ENCODE measurements at regions not wholly inside any gene's neighbourhood (a gene's known extent, or its start where the extent isn't known, plus 50 kb on each side); places are given as distances from the start of the nearest gene placed in this dataset.
"Not testable (repeated sequence)": the region's sequence is repeated elsewhere in the genome, so short reads cannot be mapped to it uniquely, and the experiment has no call there.

- DNase-seq, result no peak
Measured at GRCh38 chr1:234915924-234916675, 212.5 kb downstream of the TOMM20 start.

DNA sequence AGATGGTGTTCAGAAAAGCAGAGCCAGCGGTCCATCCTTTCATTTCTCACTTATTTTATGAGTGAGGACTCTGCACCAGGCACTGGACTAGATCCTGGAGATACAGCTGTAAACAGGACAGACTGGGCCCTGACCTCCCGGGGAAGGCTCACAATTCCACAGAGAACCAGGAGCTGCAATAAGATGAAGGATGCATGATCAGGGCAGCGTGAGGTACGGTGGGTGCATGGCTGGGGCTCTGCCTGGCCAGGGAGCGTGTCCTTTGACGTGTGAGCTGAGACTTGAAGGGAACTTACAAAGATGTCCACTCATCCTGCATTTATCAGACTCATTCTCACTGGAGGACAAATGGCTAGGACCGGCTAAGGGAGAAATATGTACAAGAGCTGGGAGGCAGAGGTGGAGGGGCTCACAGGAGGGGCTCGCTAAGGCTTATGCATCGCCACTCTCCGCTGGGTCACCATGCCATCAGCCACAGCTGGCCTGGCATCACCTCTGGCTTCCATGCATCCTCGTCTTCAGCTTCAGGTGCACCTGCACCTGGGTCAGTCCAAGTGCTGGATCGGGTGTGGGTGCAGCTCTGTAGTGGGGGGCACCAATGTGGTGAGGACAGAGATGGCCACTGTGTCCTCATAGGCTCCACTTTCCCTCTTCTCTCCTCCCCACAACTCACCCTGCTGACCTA, 213.9 kb downstream of the TOMM20 start:
- DNase-seq, result no peak

GRCh38 chr1:234913771-234914170, 214.9 kb downstream of the TOMM20 start:
- DNase-seq, result no peak

DNA sequence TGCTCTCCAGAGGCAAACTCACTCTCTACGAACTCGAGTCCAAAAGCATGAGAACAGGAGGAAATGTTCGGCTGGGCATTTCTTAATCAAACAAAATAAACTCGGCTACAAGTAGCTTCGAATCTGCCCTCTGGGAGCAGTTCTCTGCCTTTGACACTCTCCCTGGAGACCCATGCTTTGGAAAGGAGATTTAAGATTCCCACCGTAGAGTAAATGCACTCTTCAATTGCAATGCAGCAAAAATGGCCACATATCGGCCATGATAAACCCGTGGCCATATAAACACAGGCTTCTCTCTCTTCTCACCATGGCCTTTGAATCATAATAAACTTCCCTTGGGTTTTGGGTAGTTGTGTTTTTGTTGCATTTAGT, 215.4 kb downstream of the TOMM20 start:
- no peak for DNase-seq

GRCh38 chr1:234912548-234913277, 215.9 kb downstream of the TOMM20 start:
- DNase-seq, result no peak

DNA sequence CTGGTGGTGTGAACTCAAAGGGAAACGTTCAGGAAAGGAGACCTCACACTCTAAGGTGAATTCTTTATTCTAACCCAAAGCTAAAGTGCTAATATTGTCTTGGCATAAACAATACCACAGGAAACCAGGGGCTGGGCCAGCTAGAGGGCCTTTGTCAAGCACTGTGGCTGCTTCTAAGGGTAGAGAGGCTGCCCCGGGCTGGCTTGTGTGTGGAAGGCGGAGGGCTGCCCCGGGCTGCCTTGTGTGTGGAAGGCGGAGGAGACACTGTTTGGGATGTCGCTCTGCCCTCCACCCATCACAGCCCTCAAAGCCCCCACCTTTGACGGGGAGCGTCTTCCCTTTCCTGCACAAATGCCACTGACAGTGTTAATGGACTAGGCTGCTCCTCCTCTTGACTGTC, 216.8 kb downstream of the TOMM20 start:
- no peak for DNase-seq

GRCh38 chr1:234911136-234911535, 217.5 kb downstream of the TOMM20 start:
- not testable (repeated sequence) for DNase-seq

DNA sequence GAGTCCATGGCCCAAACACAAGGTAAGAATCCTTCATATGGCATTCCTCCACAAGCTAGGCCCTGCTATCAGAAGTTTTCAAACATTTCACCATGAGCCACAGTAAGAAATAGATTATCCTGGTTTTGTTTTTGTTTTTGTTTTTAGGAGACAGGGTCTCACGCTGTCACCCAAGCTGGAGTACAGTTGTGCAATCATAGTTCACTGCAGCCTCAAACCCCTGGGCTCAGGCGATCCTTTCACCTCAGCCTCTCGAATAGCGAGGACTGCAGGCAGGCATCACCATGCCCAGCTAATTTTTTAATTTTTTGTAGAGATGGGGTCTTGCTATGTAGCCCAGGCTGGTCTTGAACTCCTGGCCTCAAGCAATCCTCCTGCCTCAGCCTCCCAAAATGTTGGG, 218.8 kb downstream of the TOMM20 start:
- no peak for DNase-seq

- no peak for DNase-seq
Measured at GRCh38 chr1:234909307-234909810, 219.3 kb downstream of the TOMM20 start.

GRCh38 chr1:234908571-234908970, 220.1 kb downstream of the TOMM20 start:
- no peak for DNase-seq

DNA sequence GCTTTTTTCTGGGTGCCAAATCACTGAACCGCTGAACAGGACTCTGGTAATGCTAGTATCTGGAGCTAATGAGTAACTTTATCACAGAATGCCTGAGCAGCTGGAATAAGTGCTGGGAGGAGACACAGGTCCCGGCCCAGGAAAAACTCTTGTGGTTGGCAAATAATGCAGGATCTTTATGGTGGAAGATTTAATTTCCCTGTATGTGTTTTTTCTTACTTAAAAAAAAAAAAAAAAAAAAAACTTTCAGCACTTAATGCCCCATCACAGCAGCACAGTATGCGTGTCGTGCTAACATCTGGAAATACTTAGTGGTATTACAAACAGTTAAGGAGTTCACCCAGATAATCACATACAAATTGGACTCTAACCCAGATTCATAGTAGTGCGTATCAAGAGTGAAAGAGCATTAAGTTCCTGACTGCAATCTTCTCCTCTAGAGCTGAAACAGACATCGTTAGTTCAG, 220.7 kb downstream of the TOMM20 start:
- no peak for DNase-seq

DNA sequence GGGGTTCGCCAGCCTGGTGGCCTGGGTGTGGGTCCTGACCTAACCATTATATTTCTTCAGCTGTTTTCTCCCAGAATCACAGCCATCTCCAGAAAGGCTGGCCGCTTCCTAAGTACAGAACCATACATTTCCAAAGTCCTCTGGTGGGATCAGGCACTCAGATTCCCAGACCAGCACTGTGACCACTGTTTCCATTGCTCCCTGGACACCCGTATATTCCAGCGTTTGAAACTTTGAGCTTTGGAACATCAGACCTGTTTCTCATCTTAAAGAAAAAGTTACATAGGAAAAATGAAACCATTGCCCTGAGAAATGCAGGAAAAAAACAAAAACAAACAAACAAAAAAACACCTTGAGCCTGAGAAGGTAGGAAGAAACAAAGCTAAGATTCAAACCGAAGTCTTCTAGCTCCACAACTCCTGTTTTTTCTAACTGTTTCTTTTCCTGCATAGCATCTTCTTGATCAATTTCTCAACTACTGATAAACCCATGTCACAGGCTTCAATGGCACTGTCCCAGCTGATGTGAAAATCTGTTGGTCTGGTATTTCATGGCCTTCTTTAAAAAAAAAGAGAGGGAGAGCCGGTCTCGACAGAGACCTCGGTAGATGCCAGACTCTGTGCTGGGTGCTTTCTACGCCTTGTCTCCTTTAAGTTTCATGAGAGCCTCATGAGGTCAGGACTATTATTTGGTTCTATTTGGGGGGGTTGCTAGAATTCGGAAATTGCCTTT, 221.3 kb downstream of the TOMM20 start:
- no peak for DNase-seq

DNA sequence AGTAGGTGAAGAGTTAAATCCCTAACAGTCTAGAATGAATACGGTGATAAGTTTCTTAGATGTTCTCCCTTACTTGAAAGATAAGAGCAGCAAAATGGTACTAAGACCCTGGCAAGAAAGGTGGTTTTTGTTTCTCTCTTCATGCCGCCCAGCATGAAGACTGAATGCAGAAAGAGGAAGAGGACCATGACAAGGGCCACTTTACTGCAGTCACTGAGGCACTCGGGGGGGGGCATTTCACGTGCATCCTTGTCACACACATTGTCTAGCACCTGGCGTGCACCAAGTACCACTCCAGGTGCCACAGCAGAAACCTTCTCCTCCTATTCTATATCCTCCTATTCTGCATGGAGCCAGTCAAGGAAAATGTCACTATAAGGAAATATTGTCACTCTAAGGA, 222.0 kb downstream of the TOMM20 start:
- no peak for DNase-seq

DNA sequence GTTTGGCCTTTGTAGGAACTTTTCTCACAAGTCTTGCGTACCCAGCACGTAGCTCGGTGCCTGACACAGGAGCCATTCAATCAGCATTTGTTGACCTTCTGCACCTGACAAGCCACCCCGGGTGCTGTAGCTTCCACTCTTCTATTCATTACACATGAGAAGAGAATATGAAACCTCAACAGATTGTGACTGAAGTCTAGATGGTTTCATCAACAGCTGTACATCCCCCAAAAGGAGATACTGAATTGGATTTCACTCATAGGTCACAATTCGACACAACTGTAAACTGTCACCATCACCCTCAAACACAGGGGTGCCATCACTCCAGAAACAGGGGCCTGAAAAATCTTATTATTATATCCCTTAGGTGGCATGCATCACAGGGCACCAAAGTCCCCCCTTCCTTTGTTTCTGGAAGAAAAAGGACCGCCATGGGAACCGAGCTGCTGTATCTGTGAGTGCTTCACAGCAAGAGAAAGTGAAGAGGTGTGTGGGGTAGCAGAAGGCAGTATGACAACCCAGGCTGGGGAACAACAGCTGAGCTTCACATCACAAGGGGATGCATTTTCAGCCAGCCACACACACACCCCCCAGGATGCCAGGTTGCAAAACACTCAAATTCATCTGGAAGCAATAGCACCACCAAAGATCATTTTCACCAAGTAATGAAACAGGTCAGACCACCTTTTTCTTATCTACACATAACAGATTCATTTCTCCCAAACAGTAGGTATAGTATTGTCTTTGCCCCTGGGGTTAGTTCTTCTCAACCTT, 225.7 kb downstream of the TOMM20 start:
- DNase-seq, result no peak

DNA sequence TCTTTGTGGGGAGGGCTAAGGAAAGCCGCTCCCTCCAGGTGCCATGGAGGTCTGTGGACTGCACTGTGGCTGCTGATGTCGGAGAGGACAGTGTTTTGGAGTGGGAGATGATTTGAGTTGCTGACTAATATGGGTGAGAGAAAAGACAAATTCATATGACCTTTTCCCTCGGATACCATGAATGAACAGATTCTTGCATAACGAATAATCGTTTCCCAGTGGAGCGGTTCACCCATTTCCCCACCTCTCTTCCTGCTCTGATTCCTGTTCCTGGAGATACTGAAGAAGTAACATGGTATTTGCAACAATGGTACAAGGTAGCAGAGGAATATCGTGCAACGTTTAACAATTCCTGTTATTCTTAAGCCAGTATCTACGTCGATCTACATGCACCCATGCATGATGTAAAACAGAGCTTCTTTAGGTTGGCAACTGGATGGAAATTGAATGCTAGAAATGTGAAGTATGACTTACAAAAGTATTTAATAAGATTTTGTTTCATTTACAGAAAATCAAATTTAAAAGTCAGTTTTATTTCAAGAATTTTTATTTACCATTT, 227.1 kb downstream of the TOMM20 start:
- no peak for DNase-seq

GRCh38 chr1:234900595-234900994, 228.0 kb downstream of the TOMM20 start:
- no peak for DNase-seq

DNA sequence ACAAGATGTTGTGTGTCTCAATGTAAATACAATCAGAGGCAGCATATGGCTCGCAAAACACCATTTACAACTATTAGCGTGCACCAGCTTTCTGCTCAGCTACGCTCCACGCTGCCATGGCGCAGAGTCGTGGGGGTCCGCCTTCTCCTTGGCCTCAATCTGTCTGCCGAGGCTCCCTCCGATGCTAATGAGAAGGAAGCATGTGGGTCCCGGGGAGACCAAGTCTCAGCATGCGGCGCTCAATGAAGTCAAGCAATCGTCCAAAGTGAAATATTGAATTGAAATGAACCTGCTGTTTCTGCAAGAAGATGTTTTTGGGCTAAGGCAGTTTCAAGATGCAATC, 228.9 kb downstream of the TOMM20 start:
- DNase-seq, result no peak

DNA sequence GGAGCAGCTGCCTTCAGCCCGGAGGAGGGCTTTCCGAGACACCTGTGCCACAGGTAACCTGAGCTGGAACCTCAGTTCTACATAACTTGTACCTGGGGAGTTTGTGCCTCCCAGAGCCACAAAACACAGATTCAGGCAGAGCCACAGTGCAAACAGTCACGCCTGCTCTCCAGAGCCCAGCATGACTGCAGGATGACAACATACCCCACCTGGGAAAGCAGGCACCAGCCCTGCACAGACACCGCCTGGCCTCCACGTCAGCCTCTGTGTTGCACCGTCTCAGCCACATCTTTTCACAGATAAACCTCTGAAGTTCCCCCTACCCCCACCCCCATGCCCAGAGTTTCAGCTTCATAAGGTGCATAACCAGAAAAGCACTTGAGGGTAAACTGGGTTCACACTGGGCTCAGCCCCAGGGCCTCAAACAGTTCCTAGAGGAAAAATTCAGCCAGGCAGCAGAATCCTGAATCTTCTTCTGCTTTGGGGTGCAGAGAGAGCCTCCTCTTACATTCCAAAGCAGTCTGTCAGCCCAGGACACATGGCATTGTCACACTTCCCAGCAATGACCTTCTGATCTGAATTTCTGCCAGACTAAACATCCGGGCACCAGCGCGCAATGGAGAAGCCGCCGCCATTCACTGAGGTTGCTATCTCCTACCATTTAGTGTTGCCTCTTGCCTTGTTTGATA, 229.5 kb downstream of the TOMM20 start:
- no peak for DNase-seq

DNA sequence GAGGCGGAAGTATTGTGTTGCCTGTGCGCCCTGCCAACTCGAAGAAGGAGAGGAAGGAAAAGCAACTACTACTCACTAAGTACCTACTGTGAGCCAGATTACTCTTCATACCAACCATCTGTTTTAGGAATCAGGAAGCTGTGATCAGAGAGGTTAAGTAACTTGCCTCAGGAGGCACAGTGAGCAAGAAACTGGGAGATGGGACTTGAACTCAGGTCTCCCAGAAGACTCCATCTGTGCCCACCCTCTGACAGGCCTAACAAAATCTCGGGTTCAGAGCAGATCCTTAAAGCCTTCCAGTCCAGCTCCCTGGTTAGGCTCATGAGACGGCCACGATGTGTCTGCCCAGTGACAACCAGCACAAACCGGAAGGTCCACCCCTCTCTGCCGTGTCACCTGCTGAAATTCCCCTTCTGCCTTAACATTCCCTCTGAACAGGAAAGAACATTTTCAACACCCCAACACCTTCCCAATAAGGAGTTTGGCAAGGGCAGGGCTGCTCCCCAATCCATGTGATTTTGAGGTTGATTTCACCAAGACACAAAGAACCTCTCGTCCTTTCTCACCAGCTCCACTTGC, 230.1 kb downstream of the TOMM20 start:
- DNase-seq, result no peak

DNA sequence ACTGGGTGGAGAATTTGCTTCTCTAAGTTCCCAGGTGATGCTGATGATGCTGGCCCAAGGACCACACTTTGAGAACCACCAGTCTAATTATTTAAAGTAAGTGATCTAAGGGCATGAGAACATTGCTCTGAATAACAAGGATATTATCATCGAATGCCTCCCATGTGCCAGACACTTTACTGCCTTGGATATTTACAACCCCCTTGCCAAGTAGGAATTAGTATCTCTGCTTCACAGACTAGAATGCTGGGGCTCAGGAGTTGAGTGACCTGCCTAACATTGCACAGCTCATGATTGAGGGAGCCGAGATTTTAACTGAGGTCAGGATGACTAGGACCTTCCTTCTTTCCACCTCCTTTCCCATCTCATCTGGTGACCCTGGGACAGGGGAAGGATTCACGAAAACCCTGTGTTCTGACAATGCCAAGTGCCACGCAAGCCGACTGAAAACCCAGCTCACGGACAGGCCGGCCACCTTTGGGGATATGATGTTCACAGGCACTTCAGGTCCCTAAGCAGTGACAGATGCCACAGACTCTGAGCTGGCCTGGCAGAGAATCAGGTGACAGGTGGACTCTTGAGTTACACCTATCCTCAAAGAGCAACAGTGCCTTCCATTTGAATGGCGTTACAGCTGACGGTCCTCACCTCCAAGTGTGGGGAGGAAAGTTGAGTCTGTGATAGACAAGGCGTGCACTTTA, 230.7 kb downstream of the TOMM20 start:
- no peak for DNase-seq

Data from stimulated activated CD4-positive, alpha-beta T cell treated with anti-CD3 and anti-CD28 coated beads, Interleukin-4, amount 100 ng/mL, for 4 hours (primary cell).